HG03064 (cell line): ENCODE measurements at regions not wholly inside any gene's neighbourhood (a gene's known extent, or its start where the extent isn't known, plus 50 kb on each side); places are given as distances from the start of the nearest gene placed in this dataset.
"Not testable (repeated sequence)": the region's sequence is repeated elsewhere in the genome, so short reads cannot be mapped to it uniquely, and the experiment has no call there.

Source experiments
- ATAC-seq: cut with Tn5 transposase; IDR thresholded peaks from one replicate; pipeline ENCODE4 v1.9.1; 2021; ENCODE audit warnings: low read depth; ENCODE audit not compliant: unreplicated experiment

DNA sequence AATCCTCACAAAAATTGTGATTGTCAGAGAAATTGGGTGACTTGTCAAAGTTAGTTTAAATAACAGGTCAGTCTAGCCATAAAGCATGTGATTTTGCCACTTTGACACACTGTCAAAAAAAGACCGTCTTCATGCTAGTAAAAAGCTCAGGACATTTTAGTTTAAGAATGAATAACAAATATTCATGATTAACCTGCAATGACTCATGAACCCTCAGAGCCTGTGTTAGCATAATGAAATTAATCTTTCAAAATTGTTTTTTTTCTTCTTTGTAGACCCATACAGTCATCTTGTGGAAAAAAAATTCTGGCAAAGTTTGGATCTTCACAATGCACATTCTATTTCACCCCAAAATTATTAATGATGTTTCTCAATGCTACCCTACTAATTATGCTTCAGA, 255.2 kb upstream of the POT1 start:
- ATAC-seq: no peak

DNA sequence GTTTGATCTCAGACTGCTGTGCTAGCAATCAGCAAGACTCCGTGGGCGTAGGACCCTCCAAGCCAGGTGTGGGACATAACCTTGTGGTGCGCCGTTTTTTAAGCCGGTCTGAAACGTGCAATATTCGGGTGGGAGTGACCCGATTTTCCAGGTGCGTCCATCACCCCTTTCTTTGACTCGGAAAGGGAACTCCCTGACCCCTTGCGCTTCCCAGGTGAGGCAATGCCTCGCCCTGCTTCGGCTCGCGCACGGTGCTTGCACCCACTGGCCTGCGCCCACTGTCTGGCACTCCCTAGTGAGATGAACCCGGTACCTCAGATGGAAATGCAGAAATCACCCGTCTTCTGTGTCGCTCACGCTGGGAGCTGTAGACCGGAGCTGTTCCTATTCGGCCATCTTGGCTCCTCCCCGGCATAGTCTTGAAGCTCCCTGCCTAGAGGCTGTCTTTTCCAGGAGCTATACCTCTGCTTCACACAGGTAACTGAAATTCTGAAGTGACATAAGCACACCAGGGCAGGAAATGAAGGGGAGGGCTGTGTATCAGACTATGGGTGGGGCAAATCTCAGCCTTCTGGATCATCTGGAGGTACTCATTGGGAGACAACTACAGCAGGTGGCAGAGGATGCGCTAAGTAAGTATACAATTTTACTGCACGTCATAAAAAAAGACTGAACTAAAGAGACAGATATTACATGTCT, 252.1 kb upstream of the POT1 start:
- ATAC-seq: not testable (repeated sequence)

DNA sequence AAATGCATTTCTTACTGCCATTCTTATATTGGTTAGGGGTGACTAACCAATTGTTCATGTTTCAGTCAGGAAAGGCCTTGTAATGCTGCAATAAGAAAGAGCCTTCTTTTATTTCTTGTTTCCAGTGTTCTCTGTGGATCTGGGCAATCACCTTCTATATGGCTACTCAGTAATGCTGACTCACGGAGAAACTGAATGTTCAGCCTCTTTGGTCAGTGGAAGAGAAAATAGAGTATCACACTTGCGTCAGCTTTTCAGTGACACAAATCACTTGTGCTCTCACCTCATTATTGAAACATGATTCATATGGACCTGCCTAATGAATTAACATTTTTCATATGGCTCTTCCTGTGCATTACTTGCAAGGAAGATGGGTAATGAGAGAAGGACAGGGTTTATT, 243.9 kb upstream of the POT1 start:
- no peak for ATAC-seq

DNA sequence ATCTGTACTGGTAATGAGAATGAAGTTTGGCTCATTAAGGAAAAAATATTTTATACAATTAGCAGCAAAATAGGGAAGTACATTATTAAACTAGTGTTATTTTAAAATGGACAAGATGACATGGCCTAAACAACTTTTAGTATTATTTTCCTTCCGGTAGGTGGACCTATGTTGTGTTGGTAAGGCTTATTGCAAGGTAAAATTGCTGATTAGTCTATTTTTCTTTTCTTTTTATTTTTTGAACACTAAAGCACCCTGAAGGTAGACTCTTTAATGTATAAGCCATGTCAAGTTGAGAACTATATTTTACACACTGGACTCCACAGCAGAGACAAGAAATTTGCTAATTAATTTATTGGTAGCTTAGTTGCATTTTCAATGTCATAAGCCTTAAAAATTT, 239.5 kb upstream of the POT1 start:
- no peak for ATAC-seq

DNA sequence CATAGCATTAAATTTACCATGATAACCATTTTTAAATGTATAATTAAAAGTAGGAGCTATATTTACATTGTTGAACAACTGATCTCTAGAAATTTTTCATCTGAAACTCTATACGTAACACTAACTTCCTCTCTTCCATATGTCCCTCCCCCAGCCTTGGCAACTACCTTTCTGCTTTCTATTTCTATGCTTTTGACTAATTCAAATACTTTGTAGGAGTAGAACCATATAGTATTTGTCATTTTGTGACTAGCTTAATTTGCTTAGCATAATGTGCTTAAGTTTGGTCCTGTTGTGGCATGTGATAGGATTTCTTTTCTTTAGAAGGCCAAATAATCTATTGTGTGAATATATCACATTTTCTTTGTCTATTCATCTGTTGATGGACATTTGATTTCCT, 225.3 kb upstream of the POT1 start:
- no peak for ATAC-seq

DNA sequence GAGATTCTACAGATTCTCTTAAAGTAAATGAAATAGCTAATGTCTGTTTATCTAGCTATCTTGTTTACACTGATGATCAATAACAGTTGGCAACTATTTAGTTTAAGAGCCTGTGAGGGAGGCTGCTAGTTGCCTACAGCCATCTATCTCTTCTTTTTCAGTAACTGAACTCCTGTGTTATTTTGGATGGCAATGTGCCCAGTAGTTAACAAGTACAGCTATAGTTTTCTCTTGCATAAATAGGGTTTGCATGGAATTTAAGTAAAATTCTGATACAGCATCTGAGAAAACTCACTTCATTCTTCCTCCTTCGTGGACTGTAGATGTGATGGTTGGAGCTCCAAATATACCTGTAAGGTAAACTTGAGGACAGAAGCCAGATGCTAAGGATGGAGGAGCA, 219.5 kb upstream of the POT1 start:
- no peak for ATAC-seq

DNA sequence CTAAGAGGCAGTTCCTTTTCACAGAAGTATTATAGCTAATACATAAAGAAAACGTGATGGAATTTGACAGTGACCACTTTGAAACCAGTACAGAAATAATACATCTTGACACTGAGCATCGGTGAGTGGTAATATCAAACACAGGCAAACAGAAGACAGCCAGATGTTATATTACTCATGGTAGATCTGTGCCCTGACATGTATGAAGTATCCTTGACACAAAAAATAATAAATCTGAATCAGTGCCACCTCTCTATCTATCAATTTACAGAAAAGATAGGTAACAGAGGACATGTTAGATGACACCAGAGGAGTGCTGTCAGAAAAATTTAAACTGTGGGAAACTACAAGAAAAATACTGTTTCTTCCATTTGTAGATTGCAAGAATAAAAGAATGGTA, 217.4 kb upstream of the POT1 start:
- no peak for ATAC-seq

DNA sequence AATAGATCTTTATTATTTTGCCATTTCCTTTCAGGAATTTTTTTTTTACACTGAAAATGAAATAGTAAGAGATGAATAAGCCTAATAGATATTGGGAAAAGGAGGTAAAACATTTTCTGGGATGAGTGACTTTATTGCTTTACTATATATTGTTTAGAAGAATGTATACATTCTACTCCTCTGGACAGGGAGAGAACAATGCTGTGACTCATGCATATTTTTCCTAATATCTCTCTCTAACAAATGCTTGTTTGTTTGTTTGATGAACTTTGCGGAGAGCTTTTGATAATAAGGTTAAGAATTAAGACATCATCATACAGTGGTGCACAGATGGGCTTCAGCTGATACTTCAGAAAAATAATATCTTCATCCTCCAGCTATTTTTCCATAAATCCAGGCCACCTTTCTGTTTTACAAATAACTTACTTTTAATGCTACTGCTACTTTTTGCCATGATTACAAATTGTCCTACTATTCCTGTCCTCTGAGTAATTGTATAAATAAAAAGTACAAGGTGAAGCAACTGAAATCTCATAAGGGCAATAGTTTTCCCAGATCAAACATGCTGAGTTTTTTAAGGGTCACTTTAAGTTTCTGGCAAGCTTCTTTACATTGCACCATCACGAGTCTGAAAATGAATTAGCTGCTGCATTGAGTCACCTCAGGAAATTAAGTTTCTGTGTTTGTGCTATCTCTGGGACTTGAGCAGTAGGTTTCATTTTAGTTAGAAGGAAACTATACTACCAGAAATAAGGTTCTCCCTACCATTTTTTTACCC, 207.3 kb upstream of the POT1 start:
- ATAC-seq: no peak

DNA sequence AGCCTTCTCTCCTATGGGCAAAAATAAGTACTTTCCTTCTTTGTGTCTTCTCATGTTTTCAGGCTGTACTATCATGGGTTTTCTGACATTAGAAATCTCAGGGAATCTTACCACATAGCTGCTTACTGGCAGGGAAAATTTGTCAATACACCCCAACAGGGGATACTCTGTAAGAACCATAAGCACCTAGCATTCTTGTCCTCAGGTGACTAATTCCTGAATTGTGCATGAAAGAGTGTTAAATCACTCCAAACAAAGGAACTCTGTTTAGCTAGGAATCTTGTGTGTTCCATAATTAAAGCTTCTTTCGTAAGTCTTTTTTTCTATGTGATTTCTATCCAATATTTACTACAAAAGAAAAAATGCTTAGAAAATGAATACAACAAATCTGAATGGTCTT, 206.7 kb upstream of the POT1 start:
- ATAC-seq: no peak

DNA sequence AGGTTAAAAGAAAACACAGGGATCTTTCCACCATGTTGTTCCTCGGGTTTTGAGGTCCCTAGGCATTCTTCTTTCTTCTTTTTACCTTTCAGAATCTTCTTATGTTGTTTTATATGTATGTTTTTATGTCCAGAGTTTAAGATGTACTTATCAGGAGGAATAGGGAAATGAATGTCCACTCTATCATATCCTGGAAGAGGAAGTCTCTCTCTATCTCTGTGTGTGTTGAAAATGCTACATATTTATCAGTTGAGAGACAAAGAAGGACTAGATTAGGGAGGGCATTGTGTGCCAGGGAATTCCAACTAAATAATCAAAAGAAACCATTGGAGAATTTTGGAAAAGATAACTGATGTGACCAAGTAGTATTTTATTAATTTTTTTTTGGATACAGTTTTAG, 200.5 kb upstream of the POT1 start:
- no peak for ATAC-seq

DNA sequence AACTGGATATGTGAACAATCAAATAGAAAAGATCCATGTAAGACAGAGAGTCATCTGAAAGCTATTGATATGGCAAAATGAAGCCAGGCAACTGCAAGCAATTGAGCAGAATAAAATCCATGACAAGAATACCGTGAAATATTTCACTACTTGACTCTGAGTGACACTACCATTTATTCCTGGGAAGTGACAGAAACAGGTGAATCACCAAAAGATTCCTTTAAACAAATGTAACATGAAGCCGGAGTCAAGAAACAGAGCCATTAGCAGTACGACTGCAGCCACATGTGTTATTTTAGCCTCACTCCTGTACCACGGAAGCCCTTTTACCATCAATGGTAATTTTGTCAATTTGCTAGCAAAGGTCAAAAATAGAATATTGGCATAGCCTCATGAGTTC, 197.7 kb upstream of the POT1 start:
- no peak for ATAC-seq

DNA sequence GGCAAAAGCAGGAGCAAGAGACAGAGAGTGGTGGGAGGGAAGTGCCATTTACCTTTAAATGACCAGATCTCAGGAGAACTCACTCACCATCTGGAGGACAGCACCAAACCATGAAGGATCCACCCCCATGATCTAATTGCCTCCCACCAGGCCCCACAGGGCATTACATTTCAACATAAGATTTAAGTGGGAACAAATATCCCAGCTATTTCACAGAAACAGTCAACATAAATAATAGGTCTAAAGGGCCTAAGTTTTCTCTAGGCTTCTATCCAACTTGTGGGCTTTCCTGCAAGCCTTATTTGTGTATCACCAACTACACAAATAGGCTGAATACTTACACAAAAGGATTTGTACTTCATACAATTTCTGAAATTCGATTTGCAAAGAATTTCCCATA, 196.8 kb upstream of the POT1 start:
- ATAC-seq: no peak

DNA sequence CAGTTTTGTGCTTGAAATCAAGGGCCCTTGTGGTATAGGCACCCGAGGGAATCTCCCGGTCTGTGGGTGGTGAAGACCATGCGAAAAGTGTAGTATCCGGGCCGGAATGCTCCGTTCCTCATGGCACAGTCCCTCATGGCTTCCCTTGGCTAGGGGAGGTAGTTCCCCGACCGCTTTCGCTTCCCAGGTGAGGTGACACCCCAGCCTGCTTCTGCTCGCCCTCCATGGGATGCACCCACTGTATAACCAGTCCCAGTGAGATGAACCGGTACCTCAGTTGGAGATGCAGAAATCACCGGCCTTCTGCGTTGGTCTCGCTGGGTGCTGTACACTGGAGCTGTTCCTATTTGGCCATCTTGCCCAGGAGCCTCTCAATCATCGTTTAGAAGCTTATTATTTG, 195.7 kb upstream of the POT1 start:
- ATAC-seq: no peak

DNA sequence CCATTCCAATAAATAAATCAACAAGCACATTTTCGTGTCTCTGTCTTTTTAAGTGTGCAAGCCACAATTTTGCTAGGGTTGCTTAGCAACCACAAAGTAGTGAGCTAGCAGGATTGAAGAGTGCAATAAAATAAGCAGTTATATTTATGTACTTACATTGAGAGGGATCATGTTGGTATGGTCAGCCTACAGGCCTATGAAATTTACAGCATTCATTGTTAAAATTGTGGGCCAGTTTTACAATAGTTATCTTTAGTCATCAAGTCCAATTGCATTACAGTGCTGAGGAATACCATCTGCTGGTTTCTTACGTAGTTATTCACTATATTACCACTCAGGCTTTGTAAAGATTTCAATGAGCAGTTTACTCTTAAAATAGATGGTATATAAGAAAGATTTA, 192.5 kb upstream of the POT1 start:
- no peak for ATAC-seq

DNA sequence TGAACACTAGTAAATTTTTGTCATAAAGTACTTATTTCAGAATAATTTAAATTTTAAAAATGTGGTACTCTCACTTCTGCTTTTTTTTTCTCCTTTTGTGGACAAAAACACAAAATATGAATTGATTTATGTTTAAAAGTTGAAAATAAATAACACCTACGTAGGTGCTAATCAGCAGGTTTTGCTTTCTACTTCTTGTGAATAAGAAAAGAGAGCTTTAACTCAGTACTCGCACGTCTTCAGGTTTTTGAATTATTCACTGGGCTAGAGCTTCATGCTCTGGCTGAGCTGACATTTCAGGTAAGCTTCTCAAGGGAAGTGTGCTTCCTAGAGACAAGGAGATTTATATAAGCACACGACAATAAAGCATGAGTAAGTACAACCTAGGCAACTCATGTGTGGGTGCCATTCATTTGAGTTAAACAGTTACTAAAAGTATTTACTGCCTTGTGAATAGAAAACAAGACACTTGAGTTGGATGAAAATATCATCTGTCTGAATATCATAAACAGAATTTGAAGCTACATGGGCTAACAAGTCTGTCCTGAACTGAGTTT, 190.0 kb upstream of the POT1 start:
- no peak for ATAC-seq

DNA sequence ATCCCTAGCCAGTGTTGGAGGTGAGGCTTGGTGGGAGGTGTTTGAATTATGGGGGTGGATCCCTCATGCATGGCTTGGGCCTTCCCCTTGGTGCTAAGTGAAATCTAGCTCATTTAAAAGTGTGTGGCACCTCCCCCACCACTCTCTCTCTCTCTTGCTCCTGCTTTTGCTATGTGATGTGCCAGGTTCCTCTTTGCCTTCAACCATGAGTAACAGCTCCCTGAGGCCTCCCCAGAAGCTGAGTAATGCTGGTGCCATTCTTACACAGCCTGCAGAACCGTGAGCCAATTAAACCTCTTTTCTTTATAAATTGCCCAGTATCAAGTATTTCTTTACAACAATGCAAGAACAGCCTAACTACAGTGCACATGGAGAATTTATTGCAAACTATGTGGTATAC, 188.8 kb upstream of the POT1 start:
- ATAC-seq: no peak

DNA sequence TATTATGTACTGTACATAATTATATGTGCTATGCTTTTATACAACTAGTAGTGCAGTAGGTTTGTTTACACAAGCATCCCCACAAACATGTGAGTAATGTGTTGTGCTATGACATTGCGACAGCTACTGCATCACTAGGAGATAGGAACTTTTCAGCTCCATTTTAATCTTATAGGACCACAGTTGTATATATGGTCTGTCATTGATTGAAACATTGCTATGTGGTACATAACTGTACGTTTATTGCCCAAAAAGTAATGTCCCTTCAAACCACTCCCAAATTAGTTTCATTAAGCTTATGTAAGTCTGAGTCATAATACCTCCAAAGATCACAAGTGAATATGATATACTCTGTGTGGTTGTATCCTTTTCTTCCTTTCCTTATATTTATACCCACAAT, 183.2 kb upstream of the POT1 start:
- no peak for ATAC-seq

DNA sequence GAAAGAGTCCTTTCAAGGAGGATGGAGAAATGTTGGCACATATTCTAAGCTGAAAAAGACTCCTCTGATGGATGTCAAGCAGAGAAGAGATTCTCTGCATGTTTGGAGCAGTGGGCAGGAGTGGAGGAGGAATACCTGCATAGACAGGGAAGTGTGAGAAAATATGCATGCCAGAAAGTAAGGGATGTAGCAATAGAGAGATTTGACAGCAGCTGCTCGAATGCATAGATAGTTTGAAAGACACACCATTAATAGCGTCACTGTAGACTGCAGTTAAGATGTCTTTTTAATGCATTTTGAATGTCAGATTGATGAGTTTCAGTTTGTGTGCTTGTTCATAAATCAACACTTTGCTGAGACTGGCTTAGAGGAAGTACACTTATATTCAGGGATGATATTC, 169.9 kb upstream of the POT1 start:
- no peak for ATAC-seq

DNA sequence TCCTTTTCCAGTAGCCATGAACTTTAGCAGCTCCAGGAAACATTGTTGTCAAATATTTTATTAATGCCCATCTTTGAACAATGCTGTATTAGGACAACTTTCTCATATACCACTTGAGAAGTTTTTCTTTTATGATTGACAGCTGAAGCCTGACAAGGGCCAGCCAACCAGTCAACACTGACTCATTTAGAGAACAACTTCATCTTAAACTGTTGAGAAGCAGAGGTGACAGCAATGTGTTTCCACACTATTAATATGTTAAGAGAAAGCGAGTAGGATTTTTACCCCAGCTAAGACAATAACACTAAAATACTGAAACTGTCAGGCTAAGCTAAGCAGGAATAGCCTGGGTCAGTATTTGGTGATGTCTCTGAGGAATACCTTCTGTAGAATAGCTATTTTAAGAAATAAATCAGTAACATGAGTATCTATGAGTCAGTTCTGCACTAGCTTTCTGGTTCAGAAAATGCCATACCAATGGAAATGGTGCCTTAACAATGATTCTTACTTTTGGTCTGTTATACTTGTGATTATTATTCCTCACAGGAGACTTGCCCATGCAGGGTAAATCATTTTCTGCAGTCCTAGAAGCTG, 168.8 kb upstream of the POT1 start:
- ATAC-seq: peak; percentile 74

DNA sequence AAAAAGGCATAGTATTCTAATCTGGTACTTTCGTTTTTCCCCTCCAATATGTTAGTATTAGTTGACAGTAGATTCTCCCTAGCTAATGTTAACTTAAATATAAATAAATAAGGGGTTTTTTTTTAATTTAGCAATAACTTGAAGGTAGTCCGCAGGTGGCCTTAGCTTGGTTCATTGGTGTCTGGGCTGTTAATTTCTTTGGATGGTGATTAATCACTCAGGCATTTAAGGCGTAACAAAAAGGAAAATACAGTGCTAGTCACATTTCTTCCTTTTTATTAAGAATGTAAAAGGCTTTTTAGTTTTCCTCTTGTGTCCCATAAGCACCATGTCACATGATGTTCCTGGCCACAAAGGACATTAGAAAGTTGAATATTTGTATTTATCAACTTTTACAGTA, 161.0 kb upstream of the POT1 start:
- no peak for ATAC-seq

DNA sequence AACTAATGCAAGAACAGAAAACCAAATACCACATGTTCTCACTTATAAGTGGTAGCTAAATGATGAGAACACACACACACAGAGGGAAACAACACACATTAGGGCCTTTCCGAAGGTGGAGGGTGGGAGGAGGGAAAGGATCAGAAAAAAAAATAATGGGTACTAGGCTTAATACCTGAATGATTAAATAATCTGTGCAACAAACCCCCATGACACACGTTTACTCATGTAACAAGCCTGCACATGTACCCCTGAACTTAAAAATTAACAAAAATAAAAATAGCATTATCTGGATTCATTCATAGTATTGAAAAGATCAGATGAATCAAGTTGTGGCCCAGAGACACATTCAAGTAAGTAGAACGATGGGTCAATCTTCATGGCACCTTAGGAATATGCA, 159.5 kb upstream of the POT1 start:
- ATAC-seq: no peak

DNA sequence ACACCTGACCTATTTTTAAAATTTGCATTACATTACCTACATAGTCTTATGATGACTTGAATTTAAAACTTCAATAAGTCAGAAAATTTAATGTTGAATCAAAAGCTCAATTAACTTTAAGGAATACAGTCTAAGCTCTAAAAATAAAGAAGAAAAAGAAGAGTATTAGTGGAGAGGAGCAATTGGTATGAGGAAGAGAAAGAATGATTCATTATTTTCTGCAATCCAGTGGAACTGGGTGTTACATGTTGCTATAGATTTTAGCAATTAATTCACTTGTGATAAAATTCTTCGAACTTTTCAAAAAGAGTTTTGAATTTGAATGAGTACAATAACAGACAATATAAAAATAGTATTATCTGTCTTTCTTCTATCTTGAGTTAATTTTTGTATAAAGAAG, 158.9 kb upstream of the POT1 start:
- ATAC-seq: no peak
